Hematopoietic multipotent progenitor cell treated with erythropoietin and hydrocortisone succinate and interleukin-3 and kit ligand, for 15 days (in vitro differentiated cells): ENCODE measurements at regions not wholly inside any gene's neighbourhood (a gene's known extent, or its start where the extent isn't known, plus 50 kb on each side); places are given as distances from the start of the nearest gene placed in this dataset.

Experiments
- DNase-seq: peaks from one replicate; pipeline ENCODE4 v3.0.0-alpha.2; 2015; ENCODE audit warnings: low spot score

GRCh38 chr3:162810776-162811175 lies 1314.2 kb downstream of the OTOL1 start:
- DNase-seq: no peak

- DNase-seq: no peak
Measured at GRCh38 chr3:162842549-162843216, 1346.1 kb downstream of the OTOL1 start.

- no peak for DNase-seq
Measured at GRCh38 chr3:162845918-162846317, 1349.3 kb downstream of the OTOL1 start.

DNA sequence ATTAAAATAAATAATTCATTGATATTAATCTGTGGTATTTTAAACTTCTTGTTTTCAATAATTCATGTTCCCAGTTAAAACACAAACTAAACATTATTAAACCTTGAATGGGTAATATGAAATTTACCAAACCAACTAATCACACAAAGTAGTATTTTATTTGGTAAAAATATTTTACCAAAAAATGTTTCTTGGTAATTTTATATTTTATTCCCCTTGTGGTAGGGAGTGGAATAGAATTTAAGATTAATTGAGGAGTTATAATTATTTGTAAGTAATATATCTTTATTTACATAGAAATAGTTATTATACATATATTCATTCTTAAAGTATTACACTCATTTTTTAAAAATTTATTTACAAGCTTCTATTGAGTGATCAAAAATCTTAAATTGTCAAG lies 1350.9 kb downstream of the OTOL1 start:
- DNase-seq: no peak

GRCh38 chr3:162863579-162863978 lies 1367.0 kb downstream of the OTOL1 start:
- no peak for DNase-seq

GRCh38 chr3:162865466-162865865 lies 1368.9 kb downstream of the OTOL1 start:
- DNase-seq: no peak

- no peak for DNase-seq
Measured at GRCh38 chr3:162879021-162879562, 1382.5 kb downstream of the OTOL1 start.

DNA sequence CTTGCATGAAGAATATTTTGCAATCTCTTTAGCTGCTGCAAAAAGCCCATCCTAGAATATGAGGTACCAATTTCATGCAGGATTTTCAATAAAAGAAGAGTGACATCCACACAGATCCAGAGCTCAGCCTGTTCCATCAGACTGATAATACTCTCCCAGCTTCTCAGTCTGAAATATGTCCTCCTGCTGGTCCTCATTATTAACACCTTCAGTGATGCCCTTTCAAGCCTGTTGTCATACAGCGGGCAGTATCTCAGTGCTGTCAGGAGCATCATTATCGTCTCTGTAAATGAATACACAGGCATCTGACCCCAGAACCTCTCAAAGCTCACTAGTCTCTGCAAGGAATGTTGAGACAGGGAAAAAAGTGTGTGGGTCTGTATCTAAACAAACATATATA lies 1387.8 kb downstream of the OTOL1 start:
- no peak for DNase-seq

GRCh38 chr3:162892921-162893793 lies 1396.5 kb downstream of the OTOL1 start:
- DNase-seq: no peak

DNA sequence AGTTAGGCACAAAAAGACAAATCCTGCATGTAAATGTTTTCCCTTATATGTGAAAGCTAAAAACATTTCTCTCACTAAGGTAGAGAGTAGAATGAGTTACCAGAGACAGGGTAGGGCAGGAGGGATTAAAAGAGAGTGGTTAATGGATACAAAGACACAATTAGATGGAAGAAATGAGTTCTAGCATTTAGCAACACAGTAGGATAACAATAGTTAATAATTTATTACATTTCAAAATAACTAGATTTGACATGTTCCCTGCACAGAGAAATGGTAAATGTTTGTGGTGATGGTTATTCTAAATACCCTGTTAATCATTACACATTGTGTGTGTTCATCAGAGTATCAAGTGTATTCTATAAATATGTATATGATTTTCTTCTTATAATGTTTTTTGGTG lies 1400.7 kb downstream of the OTOL1 start:
- DNase-seq: no peak

GRCh38 chr3:162932503-162932902 lies 1435.9 kb downstream of the OTOL1 start:
- DNase-seq: no peak

GRCh38 chr3:162933656-162934055 lies 1437.0 kb downstream of the OTOL1 start:
- no peak for DNase-seq

GRCh38 chr3:162936706-162937105 lies 1440.1 kb downstream of the OTOL1 start:
- DNase-seq: no peak

GRCh38 chr3:162938083-162938482 lies 1441.5 kb downstream of the OTOL1 start:
- no peak for DNase-seq

DNA sequence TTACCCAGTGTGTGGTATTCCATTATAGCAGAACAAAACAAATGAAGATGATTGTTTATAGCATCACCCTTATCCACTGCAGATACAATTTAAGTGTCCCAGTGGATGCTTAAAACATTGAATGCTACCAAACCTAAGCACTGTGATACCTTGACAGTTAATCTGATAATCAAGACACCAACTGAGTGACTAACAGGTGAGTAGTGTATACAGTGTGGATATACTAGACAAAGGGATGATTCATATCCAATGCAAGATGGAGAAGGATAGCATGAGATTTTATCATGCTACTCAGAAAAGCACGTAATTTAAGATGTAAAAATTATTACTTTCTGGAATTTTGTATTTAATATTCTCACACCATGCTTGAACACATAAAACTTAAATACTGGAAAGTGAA lies 1449.0 kb downstream of the OTOL1 start:
- no peak for DNase-seq

DNA sequence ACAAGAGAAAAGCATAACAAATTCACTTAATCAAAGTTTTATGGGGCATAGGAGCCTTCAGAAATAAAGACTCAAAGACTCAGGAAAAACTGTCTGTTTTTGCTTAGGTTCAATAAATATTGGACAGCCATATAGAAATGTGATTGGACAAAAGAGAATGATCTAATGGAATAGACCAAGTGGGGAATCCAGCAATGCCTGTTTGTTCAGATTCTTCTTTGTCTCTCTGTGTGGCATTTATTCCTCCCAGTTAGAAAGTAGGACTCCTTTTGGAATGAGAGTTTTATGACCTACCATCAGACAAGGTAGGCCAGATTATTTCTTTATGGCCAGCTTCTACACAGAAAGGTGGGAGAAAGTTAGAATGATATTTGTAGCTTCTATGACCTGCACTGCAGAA lies 1460.1 kb downstream of the OTOL1 start:
- DNase-seq: no peak

- DNase-seq: no peak
Measured at GRCh38 chr3:162960269-162960668, 1463.7 kb downstream of the OTOL1 start.

DNA sequence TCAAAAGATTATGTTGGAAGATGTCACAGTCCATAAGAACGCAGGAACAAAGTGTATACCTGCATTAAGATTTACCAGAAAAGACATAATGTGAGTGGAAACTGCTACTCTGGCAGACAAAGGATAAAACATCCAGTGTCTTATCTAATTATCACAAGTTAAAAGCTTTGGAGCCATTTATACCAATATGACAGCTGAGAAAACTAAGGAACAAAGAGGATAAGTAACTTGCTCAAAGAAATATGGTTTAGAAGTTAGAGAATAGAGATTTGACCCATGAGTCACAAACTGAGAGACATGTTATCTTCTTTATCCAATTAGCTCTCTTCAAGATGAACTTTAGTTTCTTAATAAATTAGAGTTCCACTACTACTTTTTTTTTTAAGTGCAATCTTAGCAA lies 1473.7 kb downstream of the OTOL1 start:
- no peak for DNase-seq

- DNase-seq: no peak
Measured at GRCh38 chr3:162971715-162972114, 1475.1 kb downstream of the OTOL1 start.

DNA sequence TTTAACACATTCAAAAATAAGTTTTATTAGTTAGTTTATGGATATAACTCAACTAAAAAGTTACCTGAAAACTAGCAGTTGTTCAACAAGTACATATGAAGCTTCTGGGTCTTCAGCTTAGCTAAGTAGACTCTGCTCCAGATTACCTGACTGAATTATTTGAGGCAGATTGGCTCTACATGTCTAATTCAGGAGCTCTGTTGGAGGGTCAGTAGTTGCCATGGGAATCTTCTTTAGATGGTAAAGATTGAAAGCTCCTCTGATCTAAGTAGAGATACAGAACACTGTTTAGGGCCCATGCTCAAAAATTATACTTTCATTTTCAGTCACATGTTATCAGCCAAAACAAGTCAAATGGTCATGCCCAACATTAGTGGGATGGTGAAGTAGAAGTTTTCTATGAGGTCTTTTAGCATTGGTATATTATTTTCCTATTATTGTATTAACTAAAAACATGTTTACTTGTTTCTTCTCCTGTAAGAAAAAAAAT lies 1476.9 kb downstream of the OTOL1 start:
- no peak for DNase-seq

DNA sequence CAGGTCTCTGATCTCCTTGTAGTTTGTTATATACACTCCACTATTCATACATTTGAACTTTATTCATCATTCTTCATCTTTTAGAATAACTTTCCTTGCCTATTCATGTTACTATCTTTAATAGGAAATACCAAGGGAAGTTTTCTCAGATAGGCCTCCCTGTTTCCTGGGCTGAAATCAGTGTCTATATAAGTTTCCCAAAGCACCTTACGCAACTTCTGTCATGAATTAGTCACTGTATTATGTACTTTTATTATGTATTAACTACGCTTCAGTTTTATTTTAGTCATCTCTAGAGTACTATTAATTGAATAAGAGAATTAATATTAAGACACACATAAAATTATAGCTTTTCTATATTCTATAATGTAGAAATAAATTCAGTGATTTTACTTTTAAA lies 1481.5 kb downstream of the OTOL1 start:
- no peak for DNase-seq

DNA sequence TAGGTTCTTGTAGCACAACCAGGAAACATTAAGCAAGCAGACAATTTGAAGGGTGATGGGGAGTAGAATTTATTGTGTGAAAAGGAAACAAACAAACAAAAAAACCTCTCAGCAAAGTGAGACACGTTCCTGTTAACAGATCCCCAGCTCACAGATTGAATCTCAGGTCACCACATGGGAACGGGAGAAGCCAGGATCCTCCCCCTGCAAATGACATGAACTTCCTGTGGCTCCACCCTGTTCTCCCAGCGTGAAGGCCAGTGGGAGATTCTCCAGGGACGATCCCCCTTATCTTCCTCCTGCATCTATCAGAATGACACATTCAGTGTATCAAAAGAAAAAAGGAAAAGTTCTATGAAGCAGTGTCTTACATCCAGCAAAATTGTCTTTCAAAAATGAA lies 1488.1 kb downstream of the OTOL1 start:
- DNase-seq: no peak
